HG03108 (cell line): ENCODE measurements at regions not wholly inside any gene's neighbourhood (a gene's known extent, or its start where the extent isn't known, plus 50 kb on each side); places are given as distances from the start of the nearest gene placed in this dataset.
"Not testable (repeated sequence)": the region's sequence is repeated elsewhere in the genome, so short reads cannot be mapped to it uniquely, and the experiment has no call there.

ENCODE experiments used
- ATAC-seq: cut with Tn5 transposase; IDR thresholded peaks from one replicate; pipeline ENCODE4 v1.9.1; 2021; ENCODE audit warnings: moderate library complexity; ENCODE audit not compliant: unreplicated experiment

DNA sequence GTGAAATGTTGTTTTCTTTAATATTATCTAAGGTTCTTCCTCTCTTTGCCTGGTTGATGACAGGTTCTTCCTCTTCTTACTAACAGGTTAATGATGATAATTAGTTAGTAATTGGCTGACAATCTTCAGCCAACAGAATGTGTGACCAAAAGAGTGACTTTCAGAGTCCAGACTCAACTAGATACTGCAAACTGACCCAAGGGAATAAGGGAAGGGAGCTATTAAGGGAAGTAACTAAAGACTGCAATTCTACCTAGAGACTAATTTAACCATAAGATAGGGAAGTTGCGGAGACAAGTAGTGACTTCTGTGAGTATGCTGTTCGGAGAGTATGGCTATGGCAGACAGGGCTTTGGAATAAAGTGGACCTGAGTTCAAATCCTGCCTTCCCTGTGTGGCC is 127.3 kb upstream of the TACR1 start:
- ATAC-seq: no peak

DNA sequence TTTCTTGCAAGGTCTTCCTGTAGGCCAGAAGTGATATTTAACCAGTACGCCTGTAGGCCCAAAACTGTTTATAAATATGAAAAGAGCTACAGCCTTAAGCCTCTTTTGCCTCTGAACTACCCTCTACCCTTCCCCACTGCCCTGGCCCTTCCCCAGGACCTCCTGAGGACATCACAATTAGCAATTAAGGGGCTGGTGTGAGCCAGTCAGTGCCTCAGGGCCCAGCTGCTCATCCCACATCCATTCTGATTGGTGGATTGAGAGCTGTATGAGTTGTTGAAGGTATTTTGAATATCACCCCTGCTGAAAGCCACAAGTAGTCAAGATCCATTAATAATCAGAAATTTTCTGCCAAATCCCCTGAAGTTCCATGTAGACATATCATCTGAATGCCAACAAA is 126.3 kb upstream of the TACR1 start:
- ATAC-seq: no peak

DNA sequence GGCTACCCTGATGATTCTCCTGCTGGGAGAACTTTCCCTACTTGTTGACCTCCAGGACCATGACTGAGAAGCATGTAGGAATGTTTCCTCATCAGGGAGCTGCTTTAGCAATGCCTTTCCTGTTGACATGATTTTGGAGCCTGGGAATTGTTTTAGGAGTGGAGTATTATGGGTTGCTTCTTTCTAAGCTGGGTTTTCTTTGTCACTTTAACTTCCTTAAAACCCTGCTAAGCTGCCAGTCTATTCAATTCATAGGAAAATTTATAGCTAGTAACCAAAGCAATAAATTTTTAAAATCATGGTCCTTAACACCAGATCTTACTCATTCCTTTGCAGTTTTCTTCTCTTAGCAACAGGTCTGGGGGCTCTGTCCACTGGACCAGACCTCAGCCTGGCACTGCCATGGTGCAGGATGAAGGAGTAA is 125.6 kb upstream of the TACR1 start:
- no peak for ATAC-seq

DNA sequence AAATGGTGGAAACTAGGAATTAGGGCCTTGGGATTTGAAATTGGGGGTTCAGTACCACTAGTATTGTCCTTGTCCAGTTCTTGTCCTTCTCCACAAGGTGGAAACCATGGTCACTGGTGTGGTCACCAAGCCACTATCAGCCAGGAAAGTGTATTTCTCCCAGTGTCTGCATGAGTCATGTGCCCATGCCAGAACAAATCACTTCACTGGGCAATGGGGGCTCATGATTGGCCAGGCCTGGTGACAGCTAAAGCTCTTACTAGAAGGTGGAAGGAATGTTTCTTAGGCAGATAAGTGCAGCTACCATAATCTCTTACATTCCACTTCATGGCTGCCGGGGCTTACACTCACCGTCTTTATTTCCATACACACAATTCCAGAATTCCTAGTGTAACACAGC is 124.8 kb upstream of the TACR1 start:
- no peak for ATAC-seq

DNA sequence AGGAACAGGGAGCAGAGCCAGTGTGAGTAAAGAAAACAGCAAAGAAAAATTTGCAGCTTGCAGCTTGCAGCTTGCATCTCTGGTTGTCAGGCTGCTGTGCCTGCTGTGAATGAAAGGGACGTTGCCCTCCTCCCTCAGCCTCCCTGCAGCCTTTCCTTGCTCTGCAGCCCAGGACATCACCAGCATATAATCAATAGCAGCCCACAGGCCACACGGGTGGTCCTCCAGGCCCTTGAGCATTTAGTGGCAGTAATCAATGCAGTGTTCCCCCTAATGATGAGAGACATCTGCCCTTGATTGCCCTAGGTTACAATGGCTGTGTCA is 122.2 kb upstream of the TACR1 start:
- no peak for ATAC-seq

DNA sequence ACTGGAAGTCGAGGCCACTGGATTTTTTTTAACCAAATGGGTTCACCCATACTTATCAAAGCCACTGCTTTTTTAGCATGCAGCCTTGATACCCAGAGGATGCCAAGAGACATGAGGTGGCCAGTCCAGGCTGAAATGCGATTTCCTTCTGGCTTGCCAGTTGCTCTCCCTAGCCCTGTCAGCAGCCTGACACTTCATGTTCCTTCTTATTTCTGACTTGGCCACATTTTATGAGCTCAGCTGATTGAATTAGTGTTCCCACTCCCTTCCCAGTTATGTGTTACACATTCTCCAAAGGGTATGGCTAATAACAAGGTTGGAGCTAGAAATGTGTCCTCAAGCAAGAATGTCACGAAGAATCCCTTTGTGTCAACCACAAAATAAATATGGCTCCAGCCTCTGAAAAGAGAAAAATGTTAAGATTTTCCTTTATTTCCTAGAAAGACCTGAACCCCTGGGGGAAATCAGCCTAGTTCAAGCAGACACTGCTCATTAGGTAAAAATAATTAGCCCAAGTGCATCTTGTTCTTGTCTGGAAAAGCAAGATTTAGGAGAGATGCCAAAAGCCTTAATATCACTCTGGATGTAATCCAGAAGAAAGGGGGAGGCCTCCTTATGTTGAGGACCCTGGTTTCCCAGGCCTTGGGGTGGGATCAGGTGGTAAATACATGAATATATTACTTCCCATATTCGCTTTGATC is 121.7 kb upstream of the TACR1 start:
- no peak for ATAC-seq

DNA sequence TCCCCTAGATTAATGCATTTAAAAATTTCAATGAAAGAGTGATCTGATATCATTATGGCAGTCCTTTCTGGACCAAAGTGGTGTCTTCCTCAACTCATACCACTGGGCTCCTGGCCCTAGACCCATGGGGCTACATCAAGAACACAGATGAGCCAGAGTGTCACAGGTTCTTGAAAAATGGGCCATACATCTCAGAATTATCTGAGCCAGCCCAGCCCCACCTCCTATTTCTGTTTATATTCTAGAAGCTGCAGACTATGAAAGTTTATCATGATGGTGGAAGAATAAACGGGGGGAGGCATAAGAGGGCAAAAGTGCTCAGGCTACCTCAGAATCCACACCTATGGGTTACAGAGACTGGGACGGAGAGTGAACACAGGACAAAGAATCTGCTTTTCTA is 120.6 kb upstream of the TACR1 start:
- ATAC-seq: no peak

DNA sequence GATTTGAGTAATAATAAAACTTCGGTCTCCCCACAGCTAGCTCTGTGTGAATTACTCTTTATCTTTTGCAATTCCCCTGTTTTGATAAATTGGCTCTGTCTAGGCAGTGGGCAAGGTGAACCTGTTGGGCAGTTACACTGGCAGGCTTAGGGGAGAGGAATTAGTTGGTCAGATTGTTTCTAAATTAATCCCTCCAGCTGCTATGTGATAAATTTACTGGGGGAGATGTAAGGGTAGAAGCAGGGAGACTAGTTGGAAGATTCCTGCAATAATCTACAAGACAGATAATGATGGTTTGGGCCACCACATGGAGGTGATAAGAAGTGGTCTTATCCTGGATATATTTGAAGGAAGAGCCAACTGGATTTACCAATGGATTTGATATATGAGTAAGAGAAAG is 118.5 kb upstream of the TACR1 start:
- ATAC-seq: no peak

DNA sequence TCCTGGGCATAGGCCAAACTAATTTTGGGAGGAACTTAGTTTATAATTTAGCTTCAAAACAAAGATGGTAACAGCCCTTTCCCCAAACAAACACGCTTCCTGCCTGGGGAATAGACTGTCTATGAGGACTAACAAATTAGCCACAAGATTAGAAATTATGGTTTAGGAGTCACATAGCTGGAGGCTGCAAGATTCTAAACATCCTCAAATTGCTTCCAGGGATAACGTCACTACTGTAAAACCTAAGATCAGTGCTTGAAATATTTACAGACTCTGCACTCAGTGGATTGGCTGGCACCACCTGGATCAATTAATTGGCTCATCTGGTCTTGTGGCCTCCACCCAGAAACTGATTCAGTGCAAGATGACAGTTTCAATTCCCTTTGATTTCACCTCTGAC is 118.0 kb upstream of the TACR1 start:
- ATAC-seq: no peak

DNA sequence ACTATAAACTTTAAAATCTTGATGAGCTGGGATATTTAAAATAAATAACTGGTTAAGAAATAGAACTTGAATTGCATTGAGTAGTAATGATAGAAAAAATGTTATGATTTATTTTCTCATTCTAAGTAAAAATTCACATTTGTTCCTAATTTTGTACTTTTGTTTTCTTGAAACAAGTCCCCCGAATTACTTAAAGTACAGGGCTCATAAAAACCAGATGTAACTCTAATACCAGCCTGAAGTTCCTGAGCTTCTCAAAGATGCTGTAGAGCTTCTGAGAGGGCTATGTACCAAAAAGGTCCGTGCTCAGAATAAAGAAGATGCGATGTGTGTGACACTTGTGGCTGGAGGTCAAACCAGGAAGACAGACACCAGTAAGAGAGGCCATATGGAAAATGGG is 116.1 kb upstream of the TACR1 start:
- no peak for ATAC-seq

DNA sequence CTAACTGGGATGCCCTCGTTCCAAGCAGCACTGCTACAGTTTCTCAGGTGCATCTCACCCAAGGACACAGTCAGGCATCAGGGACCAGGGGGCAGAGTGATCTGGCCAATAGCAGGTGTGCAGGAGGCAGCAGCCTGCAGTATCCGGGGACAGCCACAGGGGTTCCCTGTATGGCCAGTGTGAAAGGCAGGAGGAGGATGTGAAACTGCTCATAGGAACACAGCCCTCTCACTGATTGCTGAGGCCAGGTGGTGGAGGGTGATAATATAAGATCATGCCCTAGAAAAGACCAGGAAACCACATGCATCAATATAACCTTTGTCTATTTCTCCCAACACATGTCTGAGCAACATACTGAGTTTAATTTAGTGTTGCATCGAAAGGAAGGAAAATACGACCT is 112.7 kb upstream of the TACR1 start:
- peak; percentile 100 for ATAC-seq

DNA sequence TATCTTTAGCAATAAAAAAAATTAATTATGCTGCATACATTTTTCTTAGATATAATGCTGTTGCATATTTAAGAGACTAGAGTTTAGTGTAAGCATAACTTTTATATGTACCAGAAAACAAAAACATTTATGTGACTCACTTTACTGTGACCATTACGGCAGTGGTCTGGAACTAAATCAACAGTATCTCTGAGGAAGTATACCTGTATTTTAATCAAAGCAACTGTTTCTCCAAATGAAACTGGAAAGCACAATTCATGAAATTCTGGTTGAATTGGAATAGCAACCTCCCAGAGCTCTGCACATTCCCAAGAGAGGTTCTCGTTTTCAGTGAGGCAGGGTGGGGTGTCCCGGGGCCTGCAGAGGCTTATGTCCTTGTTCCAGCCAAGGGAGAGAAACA is 112.2 kb upstream of the TACR1 start:
- ATAC-seq: no peak

DNA sequence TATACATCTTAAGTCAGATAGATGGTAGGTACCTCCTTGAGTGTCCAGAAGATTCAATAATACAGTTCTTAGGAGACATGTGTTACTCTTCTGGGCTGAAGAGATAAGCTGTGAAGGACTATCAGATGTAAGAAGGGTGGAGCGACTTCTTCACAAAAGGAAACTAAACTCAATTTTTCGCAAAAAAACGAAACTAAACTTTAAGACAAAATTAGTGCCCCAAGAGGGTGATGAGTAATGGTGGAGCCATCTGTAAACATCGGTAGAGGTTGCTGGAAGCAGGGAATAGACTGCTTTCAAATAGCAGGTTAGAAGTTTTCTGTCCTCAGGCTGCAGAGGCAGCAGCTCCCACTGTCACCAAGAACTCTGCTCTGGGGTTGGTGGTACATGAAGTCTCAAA is 111.6 kb upstream of the TACR1 start:
- no peak for ATAC-seq

DNA sequence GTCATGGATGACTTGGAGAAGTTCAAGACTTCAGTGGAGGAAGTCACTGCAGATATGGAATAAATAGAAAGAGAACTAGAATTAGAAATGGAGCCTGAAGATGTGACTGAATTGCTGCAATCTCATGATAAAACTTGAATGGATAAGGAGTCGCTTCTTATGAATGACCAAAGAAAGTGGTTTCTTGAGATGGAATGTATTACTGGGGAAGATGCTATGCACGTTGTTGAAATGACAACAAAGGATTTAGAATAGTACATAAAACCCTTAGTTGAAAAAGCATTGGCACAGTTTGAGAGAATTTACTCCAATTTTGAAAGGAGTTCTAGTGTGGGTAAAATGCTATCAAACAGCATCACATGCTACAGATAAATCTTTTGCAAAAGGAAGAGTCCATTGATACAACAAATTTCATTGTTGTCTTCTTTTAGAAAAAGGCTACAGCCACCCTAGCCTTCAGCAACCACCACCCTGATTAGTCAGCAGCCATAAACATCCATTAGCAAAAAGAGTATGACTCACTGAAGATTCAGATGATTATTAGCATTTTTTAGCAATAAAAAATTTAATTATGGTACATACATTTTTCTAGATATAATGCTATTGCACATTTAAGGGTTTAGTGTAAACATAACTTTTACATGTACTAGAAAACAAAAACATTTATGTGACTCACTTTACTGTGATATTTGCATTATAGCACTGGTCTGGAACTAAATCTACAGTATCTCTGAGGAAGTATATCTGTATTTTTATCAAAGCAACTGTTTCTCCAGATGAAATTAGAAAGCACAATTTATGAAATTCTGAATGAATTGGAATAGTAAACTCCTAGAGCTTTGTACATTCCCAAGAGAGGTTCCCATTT is 110.5 kb upstream of the TACR1 start:
- no peak for ATAC-seq

DNA sequence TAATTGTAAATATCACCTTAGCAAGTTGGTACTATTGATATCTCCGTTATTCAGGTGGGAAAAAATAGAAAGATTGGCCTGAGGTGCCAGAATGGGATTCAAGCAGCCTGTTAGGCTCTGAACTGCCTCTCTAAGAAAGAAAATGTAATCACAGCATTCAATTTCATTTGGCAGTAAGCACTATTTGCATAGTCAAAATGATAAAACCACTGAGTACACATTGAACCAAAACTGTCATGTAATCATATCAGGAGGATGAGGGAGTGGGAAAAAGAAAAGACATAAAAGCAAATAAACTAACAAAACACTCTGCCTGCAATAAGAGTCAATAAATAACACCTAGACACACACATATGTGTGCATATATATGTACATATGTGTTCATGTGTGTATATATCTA is 103.9 kb upstream of the TACR1 start:
- no peak for ATAC-seq

DNA sequence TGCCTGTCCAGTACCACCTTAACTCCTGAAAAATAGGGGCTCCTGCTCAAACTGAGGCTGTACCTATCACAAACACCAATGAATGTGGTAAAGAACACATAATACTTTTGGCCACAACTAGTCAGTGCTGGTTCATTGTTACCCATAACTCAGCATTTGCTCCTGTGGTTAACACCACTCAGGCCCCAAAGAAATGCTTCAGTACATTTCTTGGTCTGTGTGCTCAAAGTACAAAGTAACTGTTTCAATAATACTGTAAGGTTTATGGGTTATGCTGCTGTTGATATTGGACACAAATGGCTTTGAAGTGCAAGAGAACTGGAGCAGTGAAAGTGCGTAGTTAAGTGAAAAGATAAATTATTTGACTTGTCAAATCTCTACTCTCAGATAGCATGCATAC is 95.0 kb upstream of the TACR1 start:
- ATAC-seq: no peak

DNA sequence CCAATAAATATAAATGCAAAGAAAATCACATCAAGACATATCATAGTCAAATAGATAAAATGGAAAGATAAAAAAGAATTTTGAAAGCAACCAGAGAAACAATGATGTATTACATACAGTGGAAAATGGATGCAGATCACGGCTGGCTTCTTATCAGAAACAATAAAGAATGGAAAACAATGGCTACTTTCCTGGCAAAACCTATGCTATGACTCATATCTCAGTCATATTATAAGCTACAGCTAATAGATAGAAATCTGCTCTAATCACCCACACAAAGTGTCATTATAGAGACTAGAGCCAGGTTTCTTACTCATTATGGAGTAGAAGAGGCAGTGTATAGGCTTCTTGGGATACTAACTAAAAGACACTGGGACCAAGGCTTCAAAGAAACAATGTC is 93.5 kb upstream of the TACR1 start:
- no peak for ATAC-seq

DNA sequence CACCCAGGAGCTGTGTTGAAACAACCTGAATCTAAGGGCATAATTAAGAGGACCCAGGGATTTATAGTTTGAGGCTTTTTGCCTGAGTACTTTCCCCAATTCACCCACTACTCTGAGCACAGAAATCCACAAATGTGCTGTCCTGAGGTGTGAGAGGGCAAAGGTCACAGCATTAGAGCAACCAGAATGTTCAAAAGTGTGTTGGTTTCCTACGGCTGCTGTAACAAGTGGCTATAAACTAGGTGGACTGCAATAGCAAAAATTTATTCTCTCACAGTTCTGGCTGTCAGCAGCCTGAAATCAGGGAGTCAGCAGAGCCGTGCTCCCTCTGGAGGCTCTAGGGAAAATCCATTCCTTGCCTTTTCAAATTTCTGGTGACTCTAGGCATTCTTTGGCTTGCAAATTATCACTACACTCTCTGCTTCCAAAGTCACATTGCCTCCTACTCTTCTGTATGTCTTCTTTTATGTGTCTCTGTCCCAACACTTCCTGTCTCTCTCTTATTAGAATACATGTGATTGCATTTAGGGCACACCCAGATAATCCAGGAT is 91.4 kb upstream of the TACR1 start:
- no peak for ATAC-seq

DNA sequence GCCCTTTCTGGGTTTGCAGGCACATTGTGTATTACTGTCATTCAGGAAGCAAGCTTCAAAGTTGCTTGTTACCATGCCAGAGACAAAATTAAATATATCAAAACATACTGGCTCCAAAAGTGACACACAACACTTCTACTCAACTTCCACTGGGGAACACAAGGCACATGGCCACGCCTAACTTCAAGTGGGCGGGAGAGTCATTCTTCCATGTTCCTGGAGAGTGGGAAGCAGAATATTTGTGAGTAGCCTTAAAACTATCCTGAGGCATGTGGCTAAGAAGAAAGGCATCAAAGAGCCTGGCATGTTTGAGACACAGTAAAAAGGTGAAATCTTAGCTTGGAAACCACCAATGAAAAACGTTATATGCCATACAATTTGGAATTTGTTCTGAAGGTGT is 90.5 kb upstream of the TACR1 start:
- ATAC-seq: no peak

DNA sequence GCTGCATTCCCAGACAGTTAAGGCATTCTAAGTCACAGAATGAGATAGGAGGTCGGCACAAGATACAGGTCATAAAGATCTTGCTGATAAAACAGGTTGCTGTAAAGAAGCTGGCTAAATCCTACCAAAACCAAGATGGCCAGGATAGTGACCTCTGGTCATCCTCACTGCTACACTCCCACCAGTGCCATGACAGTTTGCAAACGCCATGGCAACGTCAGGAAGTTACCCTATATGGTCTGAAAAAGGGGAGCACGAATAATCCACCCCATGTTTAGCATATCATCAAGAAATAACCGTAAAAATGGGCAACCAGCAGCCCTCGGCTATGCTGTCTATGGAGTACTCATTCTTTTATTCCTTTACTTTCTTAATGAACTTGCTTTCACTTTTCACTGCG is 89.9 kb upstream of the TACR1 start:
- not testable (repeated sequence) for ATAC-seq

DNA sequence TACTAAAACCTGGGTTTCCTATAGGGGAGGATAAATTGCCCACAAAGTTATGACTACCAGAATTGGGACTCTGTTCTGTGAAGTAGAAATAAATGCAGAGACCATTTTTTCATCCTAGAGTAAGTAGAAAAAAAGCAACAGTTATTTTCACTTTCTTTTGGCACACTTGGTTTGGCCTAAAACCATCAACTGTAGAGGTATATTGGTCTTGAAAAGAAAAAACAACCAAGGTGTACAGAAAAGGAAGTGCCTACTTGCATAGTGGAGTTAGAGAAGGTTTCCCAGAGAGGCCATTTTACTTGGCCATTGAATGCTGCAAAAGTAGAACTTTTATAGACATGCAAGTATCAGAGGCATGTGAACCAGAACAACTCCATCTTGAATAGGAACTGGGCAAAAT is 89.4 kb upstream of the TACR1 start:
- ATAC-seq: no peak

DNA sequence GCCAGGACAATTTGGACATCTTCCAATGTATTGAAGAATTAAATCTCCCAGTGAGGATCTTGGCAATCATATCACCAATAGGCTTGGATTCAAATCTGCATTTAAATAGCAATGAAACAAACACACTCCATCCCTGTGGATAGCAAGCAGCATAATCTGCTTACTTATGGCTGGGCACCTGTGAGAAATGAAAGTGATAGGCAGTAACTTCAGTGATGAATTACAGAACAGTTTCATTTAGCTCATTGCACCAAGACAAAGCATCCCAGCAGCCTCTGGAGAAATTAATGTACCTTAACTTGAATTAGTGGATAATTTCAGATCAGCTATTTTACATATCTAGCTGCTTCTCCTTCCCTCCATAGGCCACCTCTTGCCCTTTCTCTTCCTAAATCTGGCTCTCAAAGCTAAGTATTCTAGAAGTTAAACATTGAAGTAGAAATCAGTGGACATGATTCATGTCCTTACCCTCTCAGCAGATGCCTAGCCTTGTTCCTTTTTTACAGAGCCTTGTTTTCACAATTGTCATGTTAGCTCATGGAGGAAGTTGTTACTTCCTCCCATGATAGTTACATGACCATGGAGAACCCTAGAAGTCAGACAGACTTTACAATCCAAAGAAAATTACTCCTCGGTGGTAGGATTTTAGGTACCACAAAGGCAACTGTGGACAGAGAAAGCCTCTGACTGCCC is 88.5 kb upstream of the TACR1 start:
- no peak for ATAC-seq
